GM21717 (cell line): ENCODE measurements at regions not wholly inside any gene's neighbourhood (a gene's known extent, or its start where the extent isn't known, plus 50 kb on each side); places are given as distances from the start of the nearest gene placed in this dataset.
"Not testable (repeated sequence)": the region's sequence is repeated elsewhere in the genome, so short reads cannot be mapped to it uniquely, and the experiment has no call there.

Source experiments
- ATAC-seq: cut with Tn5 transposase; IDR thresholded peaks from one replicate; pipeline ENCODE4 v1.9.1; 2021; ENCODE audit warnings: mild to moderate bottlenecking, moderate library complexity; ENCODE audit not compliant: unreplicated experiment

DNA sequence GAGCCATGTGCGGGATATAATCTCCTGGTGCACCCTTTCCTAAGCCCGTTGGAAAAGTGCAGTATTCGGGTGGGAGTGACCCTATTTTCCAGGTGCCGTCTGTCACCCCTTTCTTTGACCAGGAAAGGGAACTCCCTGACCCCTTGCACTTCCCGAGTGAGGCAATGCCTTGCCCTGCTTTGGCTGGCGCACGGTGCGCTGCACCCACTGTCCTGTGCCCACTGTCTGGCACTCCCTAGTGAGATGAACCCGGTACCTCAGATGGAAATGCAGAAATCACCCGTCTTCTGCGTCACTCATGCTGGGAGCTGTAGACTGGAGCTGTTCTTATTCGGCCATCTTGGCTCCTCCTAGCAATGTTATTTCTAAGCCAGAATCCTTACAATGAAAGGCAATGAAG lies 121.1 kb downstream of the TAF11L14 start:
- not testable (repeated sequence) for ATAC-seq

DNA sequence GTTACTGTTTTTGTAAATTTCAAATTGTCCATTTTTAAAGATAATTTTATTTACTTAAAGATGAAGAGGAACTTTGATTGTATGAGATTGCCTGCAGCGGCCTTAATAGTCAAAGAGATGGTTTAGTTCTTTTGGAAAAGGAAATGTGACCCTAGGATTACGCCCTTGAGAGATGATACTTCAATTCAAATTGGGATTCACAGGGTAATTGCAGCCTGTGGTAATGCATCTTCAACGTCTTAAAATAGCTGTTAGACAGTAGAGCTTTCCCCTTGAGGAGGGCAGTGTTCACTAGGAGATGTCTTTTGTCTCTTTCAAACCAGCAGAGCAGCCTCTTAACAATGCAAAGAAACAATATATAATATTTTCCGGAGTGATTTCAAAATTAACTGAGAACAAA lies 127.1 kb downstream of the TAF11L14 start:
- ATAC-seq, result no peak

DNA sequence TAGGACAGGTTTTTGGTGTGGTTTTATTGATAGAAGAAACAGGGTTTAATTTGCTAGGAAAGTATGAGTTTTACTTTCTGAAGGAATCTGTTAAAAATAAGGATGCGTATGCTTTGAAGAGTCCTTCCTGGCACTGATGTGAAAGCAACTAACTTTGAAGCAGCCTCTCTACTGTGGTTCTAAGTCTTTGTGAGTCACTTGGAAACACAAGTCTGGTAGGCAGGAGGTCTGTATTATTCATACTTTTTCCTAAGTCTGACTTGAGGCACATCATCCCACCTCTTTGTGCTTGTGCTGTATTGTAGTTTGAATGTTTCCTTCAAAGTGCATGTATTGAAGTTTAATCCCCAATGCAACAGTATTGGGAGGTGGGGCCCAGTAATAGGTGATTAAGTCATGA lies 129.0 kb downstream of the TAF11L14 start:
- no peak for ATAC-seq

DNA sequence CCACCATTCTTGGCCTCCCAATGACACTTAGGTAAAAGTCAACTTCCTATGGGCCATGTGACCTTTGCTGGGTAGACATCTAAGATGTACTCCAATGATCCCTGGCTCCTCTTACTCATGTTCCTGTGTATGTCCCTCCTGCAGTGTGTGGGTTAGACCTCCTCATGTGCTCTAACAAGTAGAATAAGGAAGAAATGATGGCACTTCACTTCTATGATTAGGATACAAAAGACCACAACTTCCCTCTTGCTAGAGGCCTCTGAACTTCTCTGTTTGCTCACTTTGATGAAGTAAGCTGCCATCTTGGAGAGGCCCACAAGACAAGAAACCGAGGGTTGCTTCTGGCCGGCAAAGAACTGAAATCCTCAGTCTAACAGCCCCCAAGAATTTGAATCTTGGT lies 131.8 kb downstream of the TAF11L14 start:
- ATAC-seq, result no peak

DNA sequence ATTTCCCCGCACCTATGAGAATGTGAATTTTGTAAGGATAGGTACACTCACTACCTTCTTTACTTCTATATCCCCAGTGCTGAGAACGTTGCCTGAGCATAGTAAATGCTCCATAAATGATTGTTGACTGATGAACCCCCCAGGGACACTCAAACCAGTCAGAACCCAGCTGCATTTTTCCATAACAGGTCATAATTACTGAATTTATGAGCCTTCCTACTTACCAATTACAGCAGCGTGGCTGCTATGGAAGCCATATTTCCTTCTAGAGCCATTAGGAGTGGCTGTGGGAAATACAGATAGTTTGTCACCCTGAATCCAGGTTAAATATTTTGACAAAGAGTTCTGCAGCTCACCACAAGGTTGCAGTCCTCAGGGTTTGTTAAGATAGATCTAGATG lies 135.0 kb downstream of the TAF11L14 start:
- no peak for ATAC-seq

DNA sequence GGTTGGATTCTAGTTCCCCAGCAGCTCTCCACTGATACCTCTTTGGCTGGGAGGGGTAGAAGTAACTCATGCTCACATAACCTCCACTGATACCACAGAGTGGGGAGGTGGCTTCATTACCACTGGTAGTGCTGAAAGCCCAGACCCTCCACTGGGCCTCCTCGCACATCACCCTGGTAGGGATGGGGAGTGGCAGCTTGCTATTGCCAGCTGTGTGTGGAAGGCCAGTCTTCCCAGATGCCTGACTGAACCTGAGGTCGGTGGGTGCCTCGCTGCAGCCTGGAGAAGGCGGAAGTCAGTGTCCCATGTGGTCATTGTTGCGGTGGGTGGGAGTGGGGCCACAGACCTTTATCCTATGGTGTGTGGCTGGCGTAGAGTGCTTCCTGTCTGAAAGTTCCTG lies 138.0 kb downstream of the TAF11L14 start:
- ATAC-seq, result no peak

DNA sequence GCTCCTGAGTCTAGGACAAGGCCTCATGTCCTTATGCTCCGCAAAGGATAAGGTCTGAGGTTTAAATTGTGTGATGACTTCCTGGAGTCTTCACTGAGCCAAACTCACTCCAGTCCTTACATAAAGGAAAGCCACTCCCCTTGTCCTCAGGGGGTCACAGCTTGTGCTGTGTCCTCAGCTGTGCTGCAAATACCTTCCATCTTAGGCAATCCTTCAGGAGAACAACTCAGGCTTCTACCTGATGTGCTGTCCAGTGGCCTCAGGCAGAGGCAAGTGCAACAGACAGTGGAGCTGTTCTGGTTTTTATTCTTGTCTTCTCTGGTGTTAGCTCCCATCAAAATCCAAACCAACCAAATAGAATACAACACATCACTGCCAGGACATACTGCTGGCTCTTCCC lies 151.5 kb downstream of the TAF11L14 start:
- ATAC-seq, result no peak

DNA sequence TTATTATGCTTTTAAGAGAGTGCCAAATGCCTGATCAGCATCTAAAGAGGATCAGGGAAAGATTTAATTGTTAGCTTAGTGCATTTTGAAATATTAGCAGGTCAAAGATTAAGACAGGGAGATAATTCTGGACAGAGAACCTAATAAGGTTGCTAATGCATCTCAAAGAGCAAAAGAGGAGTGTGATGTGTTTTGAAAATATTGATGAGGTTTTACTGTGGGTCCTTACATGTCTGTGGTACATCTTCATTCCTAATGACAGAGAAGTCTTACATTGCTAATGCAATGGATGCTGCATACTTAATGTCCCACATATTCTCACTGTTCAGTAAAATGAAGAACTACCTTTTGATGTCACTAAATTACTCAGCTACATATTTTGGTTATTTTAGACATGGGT lies 154.1 kb downstream of the TAF11L14 start:
- ATAC-seq, result no peak

DNA sequence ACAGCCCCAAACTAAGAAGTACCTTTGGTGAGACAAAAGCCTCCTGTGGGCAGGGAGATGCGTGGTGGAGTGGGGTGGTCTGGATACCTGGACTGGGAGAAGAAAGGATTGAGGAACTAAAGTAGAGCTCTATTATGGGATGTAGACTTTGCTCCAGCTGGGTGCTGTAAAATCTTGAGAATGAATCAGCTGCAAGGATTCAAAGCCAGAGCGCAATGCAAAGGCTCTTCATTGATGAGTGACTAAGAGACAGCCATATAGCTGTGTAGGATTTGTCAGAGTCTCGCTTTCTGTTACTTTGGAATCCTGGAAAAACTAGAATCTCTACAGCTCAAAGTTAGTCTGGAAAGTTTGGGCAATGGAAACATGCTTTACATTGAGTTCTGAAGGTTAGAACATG lies 159.9 kb downstream of the TAF11L14 start:
- ATAC-seq, result no peak

DNA sequence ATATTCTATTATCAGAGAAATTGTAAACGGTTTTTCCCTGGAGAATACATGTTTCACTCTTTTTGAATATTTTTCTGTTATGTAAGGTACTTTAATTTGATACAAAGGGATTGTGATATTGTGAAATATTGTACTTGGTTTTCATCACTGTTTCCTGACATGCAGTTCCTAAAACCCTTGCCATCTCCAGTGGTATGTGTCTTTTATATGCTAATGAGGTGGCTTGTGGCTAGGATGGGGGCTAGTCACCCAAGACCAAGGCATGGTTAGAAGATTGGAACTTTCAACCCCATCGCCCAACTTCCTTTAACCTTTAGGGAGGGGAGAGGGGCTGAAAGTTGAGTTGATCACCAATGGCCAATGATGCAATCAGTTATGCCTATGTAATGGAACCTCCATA lies 160.6 kb downstream of the TAF11L14 start:
- ATAC-seq, result no peak

DNA sequence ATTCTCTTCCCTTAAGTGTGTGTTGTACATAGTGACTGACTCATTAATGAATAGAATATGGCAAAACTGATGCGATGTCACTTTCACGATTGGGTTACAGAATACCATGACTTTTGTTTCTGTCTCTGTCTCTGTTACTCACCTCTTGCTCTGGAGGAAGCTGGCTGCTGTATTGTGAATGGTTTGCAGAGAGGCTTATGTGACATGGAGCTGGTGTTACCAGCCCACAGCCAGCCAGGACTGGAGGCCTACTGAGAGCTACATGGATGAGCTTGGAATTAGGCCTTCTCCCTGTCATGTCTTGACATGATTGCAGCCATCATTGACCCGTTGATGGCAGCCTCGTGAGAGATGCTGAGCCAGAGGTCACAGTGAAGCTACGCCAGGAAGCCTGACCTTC lies 161.9 kb downstream of the TAF11L14 start:
- no peak for ATAC-seq

DNA sequence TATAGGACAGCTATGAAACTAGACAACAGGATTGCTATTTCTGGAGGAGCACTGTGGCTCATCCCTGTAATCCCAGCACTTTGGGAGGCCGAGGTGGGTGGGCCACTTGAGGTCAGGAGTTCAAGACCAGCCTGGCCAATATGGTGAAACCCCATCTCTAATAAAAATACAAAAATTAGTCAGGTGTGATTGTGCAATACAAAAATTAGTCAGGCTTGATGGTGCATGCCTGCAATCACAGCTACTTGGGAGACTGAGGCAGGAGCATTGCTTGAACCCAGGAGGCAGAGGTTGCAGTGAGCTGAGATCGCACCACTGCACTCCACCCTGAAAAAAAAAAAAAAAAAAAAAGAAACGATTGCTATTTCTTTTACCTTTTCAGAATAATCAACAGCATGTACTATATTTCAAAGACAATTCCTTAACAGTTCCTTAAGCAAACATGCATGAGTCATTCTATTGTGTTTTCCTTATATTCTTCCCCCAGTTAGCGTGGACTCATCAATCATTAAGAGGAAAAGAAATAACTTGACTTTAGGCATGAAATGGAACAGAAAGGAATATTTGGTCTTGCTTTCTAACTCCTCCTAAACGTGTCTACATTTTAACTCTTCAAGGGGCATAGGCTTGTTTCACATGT lies 162.6 kb downstream of the TAF11L14 start:
- no peak for ATAC-seq

DNA sequence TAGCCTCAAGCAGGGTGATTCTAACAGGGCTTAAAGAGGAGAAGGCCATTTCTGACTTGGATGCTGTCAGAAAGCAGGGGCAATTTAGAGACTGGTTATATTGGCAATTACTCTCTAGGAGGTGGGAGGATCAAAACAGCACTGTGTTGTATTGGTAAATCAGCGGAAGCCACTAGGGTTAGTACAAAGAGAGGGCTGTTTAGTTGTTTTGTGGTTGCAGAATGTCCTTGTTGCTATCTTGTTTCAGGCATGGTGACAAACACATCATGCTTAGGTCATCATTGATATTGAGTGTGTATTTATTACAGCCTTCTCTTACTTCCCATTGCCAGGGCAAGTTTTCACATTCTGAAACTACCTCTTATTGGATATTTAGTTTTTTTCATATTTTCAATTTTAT lies 165.3 kb downstream of the TAF11L14 start:
- ATAC-seq, result no peak

DNA sequence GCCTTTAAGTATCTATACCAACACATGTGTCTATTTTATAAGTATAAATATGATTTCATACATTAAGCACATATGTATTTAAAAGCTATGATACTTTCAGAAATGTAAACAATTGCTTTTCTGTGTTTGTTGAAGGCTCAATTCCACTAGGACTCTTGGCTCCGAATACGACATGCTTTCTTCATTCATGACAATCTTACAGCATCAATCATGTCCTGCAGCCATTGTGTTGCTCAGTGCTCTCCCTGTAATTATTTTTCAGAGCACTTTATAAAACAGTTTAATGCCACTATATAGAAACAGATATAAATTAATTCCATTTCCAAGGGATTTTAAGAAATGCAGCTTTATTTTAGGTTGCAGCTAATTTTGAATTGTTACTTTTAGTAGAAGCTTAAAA lies 167.3 kb downstream of the TAF11L14 start:
- ATAC-seq, result no peak

DNA sequence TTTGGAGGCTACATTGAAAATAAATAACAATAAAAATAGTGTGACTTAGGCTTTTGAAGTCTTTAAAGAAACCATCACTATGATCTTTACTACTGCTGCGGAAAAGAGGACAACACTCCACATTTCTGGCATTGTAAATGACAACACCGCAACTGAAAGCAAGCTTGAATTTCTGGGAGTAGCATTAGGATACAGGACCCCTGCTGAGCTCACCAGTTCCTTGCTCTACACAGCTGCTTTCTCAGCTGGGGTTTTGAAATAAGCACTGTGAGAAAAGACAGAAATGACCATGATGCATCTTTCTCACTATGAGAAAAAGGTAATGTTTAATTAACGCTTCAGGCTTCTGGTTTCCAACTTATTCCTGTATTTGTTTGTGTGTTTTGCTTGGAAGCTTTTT lies 168.0 kb downstream of the TAF11L14 start:
- ATAC-seq, result no peak

DNA sequence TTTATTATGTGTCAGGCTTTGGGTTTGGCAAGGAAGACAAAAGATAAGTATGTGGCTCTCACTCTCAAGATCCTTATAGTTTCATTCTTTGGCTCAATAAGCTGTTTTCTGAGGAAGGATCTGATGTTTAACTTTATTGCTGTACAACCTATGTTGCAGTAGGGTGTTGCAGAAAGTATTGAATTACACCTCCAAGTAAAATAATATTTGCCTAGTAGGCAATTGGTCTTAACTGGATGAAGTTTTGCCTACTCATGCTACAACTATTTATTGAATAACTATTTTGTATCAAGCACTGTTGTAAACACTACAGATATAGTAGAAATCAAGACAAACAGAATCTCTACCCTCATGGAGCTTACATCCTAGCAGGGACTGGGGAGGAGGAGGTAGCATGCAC lies 169.7 kb downstream of the TAF11L14 start:
- no peak for ATAC-seq

DNA sequence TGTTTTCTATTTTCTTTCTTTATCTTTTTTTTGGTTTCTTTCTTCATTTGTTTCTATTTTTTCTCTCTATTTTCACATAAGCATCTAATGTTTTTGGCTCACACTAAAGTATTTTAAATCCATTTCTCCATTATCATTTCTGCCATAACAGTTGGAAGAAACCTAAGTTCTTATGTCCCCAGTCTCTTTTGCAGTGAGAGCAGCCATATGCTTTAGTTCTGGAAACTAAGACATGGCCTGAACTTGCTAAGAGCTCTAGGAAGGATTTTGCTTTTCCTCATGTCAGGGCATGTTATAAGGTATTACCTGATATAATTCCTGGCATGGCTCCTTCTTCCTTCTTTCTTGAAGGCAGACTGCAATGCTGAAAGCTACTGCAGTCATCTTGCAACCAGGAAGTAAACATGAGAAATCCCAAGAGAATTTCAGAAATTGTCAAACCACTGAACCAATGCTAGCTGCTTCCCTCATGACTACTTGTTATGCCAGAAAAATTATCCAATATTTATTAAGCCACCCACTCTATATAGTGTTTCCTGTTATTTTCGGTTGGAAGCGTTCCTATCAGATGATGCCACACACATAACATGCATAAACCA lies 171.1 kb downstream of the TAF11L14 start:
- ATAC-seq, result no peak

DNA sequence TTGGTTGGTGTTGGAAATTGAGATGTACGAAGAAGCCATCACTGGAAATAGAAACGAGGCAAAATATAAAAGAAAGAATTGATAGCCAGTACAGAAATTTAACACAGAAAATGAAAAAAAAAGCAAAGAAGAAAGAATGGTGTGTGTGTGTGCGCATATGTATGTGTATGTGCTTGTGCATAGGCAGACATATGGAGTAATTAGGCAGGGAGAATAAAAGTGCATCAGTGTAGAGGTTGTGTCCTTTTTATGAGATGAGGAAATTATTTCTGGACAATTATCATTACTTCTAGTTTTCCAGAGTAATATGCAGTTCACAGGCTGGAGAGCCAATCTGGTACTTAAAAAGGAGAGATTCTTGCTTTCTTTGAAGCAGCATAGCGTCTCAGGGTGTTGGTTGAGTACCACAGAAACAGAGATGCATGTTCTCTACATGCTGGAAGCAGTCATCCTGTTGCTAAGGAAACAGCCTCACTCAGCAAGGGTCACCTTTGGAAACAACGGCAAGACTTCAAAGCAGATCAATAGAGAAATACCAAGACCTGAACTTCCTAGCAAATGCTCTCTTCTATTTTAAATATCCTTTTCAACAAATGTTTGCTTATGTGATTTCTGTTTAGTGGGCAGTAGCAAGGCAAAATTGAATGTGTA lies 172.7 kb downstream of the TAF11L14 start:
- no peak for ATAC-seq

DNA sequence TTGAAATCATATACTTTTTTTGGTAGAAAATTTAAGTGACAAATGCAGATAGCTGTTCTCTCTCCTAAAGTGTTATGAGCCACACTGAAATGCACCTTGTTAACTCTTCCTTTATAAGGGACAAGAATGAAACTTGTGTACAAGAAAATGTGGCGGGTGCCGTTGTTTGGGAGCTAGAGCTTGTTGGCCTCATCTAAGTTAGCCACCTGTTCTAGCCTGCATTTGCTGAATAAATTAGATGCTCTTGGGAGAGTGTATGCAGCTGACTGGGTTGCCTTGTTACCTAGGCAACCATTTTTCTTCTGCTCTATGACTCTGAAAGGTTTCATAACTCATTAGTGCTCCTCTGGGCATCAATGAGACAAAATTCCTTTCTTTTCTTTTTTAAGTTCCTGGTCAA lies 174.3 kb downstream of the TAF11L14 start:
- ATAC-seq, result no peak

DNA sequence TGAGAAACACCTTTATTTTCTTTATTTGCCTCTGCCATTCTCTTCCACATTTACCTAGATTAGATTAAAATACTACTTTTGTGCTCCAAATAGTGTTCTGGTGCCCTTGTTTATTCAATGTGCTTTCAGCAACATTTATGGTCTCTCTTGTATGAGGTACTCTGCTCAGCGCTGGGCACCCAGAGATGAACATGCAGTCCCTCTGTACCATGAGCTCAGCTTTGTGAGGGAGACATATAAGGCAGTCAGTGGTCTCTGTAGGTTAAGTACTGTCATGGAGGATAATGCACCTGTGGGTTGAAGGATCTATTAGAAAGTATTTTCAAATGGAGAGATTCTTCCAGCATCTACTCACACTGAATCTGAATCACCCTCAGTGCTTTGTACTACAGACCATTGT lies 176.5 kb downstream of the TAF11L14 start:
- ATAC-seq, result no peak

DNA sequence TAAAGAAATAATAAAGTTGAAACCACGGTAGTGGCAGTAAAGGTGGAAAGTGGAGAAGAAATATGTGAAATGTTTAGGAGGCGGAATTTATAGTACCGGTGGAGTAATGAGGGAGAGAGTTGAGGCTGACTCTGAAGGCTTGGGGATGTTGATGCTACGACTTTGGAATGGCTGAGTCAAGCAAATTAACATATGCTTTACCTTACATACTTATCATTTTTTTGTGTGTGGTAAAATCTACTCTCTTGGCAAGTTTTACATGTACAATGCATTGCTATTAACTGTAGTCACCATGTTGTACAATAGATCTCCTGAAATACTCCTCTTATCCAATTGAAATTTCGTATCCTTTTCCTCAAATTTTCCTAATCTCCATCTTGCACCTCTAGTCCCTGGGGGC lies 179.0 kb downstream of the TAF11L14 start:
- ATAC-seq, result no peak

DNA sequence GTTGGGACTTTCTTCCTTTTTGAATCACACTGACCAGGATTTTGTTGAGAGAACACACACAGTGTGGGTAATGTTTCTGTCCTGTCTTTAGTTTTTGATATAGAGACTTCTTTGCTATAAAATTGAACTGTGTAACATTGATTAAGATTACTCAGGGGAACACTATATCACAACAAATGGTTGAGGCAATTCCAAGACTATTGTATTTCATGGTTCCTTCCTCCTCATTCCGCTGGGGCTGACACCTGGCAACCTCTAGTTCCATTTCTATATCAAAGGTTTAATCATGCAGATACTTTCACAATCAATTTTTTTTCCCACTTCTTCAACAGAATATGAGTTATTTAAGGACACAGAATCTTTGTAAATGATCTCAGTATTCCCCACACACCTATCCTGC lies 182.2 kb downstream of the TAF11L14 start:
- no peak for ATAC-seq

DNA sequence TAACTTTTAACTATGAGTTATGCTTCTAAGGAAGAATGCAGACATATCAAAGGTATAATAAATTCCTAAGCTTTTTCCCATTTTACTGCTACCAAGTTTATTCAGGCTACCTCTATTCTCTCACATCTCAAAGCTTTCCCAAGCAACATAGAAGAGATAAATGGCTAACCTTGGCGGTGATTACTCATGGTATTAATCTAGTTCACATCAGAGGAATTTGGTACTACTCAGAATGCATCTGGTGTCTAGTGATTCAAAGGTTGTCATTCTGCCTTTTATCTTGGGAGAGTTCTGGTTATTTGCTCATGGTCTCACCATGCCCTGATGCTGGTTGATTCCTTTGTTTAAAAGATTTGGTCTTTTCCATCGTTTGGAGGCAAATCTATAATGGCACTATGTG lies 182.7 kb downstream of the TAF11L14 start:
- no peak for ATAC-seq
